ENCODE measurements at regions not wholly inside any gene's neighbourhood (a gene's known extent, or its start where the extent isn't known, plus 50 kb on each side); places are given as distances from the start of the nearest gene placed in this dataset.

DNA sequence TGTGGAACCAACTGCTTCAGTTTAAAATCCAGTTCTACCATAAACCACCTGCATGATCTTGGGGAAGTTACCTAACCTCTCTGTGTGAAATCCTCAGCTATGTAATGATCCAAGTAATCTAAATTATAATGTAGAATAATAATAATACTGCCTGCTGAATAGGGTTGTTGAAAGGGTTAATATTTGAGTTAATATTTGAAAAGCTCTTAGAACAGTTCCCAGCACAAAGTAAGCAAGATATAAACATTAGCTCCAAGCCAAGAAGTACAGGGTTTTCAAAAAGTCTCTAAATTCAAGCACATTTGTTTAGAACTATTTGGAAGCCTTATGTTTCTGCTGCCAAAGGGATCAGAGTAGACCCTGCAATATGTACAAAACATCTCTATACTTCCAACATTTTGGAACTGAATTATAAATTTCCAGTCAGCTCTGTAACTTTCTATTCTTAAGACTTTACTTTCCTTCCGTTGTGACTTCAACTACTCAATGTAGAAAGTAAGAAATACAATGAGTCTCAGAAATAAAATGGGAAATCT is 76.7 kb upstream of the FAM9C start:
- intact Hi-C loops (cut with micrococcal nuclease), result no loop called here
- no peak for ATAC-seq

DNA sequence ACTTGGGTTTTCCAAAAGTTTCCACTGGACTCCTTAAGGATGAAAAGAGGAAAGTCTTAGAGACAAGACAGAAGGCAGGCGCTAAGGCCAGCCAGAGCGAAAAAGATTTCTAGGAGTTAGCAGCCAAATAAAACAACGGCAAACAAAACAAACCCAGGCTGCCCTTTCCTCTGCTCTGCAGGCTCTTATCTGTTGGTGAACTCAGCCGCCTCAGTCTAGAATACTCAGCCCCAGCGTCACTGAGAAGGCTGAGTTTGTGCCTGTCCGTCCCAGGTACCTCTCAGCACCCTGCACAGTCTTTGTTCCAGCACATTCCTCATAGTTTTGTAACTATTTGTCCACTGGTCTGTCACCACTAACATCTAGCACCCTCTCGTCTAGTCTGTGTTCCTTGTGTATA is 75.6 kb upstream of the FAM9C start:
- no peaks in the 10 kb centered on the region for H3K27me3 Mint-ChIP-seq
- H3K4me1 Mint-ChIP-seq (ENCODE audit: low read depth), result peaks cover 30% of the 10 kb centered on the region
- no peak overlapping the region for H3K4me3 Mint-ChIP-seq
- intact Hi-C loops (cut with micrococcal nuclease), result no loop called here
- TF ChIP-seq, protein P1, sequence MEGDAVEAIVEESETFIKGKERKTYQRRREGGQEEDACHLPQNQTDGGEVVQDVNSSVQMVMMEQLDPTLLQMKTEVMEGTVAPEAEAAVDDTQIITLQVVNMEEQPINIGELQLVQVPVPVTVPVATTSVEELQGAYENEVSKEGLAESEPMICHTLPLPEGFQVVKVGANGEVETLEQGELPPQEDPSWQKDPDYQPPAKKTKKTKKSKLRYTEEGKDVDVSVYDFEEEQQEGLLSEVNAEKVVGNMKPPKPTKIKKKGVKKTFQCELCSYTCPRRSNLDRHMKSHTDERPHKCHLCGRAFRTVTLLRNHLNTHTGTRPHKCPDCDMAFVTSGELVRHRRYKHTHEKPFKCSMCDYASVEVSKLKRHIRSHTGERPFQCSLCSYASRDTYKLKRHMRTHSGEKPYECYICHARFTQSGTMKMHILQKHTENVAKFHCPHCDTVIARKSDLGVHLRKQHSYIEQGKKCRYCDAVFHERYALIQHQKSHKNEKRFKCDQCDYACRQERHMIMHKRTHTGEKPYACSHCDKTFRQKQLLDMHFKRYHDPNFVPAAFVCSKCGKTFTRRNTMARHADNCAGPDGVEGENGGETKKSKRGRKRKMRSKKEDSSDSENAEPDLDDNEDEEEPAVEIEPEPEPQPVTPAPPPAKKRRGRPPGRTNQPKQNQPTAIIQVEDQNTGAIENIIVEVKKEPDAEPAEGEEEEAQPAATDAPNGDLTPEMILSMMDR (IDR thresholded peaks at IDR 0.05), result no peak
- peaks cover 8% of the 10 kb centered on the region for H3K36me3 Mint-ChIP-seq (ENCODE audit: low read depth)
- ATAC-seq (no peak), DNase-seq (no peak)
- CTCF ChIA-PET, result interaction anchor here (1.9 kb wide), 1 partner anchor 173 kb away, joined by 9 read pairs; no protein-coding TSS in a partner anchor
- H3K9me3 Mint-ChIP-seq, result peaks cover 5% of the 10 kb centered on the region
- POLR2A ChIA-PET, result no interaction called here
- H3K27ac Mint-ChIP-seq, result no peak overlapping the region

More for the DNA sequence above, 76.7 kb upstream of the FAM9C start:
- Mint-ChIP-seq H3K4me3 (no peak overlapping the region), H3K27me3 (no peaks in the 10 kb centered on the region), H3K36me3 (ENCODE audit: low read depth) (peaks cover 8% of the 10 kb centered on the region), H3K27ac (no peak overlapping the region), H3K9me3 (peaks cover 5% of the 10 kb centered on the region), H3K4me1 (ENCODE audit: low read depth) (peaks cover 37% of the 10 kb centered on the region)
- DNase-seq, result no peak
- ChIA-PET CTCF (interaction anchor here (1.9 kb wide), 1 partner anchor 174 kb away, joined by 9 read pairs; no protein-coding TSS in a partner anchor), POLR2A (no interaction called here)
- TF ChIP-seq, protein P1 (IDR thresholded peaks at IDR 0.05), result no peak

DNA sequence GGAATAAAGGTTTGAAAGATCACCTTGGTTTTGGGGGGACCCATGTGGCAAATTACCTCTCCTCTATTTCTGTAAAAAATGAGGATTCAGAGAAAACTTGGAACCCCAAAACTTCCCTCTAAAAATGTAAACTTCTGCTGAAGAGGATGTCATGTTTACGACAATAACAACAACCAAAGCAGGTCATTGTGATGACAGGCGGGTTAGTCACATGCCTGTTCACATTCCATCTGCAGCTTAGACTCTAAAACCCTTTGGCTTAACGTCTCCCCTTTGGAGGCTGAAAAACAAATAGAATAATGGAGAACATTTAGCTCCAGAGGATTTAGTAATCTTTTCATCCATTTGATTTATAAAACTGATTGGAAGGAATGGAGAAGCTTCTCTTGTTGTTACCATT is 75.0 kb upstream of the FAM9C start:
- Mint-ChIP-seq H3K36me3 (ENCODE audit: low read depth) (peaks cover 8% of the 10 kb centered on the region), H3K4me3 (no peak overlapping the region), H3K4me1 (ENCODE audit: low read depth) (peaks cover 25% of the 10 kb centered on the region), H3K27me3 (no peaks in the 10 kb centered on the region), H3K9me3 (peaks cover 5% of the 10 kb centered on the region), H3K27ac (no peak overlapping the region)
- CTCF ChIA-PET, result interaction anchor here (1.9 kb wide), 1 partner anchor 173 kb away, joined by 9 read pairs; no protein-coding TSS in a partner anchor
- intact Hi-C loops (cut with micrococcal nuclease), result no loop called here
- no peak for DNase-seq
- POLR2A ChIA-PET, result no interaction called here
- TF ChIP-seq, protein P1 (IDR thresholded peaks at IDR 0.05), result no peak
- ATAC-seq, result no peak

DNA sequence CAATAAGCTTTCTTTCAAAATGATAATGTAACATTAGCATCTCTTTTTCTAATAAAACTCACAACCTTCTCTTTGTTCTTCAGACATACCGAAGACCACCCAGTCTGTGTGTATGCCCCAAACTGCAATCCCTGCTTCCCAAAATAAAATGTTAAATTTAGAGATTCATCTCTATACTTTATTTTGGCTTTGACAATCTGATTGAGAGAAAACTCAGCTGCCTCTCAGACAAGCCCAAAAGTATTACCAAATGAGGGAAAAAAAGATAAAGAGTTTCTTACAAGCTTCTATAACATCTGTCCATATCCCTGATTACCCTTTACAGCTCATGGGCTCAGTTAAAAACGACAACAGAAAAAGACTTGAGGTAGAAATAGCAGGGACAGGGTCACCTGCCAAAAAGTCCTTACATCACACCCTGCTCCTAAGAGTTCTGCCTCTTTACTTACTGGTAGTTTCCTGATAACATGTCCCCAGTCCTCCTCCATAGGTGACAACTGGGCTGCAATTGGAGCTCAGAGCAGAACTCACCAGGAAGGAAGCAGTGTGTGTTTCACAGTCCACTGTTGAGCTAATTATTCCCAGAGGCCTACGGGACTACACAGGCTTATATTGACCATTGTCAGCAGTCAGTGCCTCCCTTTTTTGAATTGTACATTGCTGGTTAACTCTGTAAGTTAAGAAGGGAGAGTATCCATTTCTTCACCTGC is 70.9 kb upstream of the FAM9C start:
- Mint-ChIP-seq H3K27ac (no peak overlapping the region), H3K4me1 (ENCODE audit: low read depth) (no peaks in the 10 kb centered on the region), H3K36me3 (ENCODE audit: low read depth) (no peaks in the 10 kb centered on the region), H3K9me3 (peaks cover 5% of the 10 kb centered on the region), H3K4me3 (no peak overlapping the region), H3K27me3 (no peaks in the 10 kb centered on the region)
- intact Hi-C loops (cut with micrococcal nuclease), result no loop called here
- TF ChIP-seq, protein P1 (IDR thresholded peaks at IDR 0.05), result no peak
- ATAC-seq (no peak), DNase-seq (no peak)
- CTCF ChIA-PET, result interaction anchor here (2.1 kb wide), 1 partner anchor 169 kb away, joined by 6 read pairs; no protein-coding TSS in a partner anchor
- POLR2A ChIA-PET, result interaction anchor here (1.5 kb wide), 1 partner anchor 63 kb away, joined by 3 read pairs; no protein-coding TSS in a partner anchor

DNA sequence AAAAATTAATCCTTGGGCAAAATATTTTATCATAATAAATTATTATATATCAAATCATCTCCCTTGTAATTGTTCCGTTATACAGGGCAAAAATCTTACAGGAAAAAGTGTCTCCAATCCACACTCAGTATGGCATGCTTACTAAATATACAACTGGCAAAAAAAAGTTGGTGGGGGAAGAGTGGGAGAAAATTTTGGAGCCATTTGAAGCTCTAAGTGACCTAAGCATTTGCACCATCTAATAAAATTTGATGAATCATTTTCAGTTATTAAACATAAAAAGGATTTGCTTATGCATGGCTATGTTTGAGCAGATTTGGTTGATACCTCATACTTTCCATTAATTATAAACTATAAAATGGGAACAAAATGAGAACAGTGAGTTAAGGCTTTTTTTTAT is 68.1 kb upstream of the FAM9C start:
- no peaks in the 10 kb centered on the region for H3K4me1 Mint-ChIP-seq (ENCODE audit: low read depth)
- H3K9me3 Mint-ChIP-seq, result peaks cover 4% of the 10 kb centered on the region
- intact Hi-C loops (cut with micrococcal nuclease), result no loop called here
- no peaks in the 10 kb centered on the region for H3K27me3 Mint-ChIP-seq
- ChIA-PET POLR2A (no interaction called here), CTCF (interaction anchor here (1.0 kb wide), 1 partner anchor 165 kb away, joined by 3 read pairs; no protein-coding TSS in a partner anchor)
- no peaks in the 10 kb centered on the region for H3K36me3 Mint-ChIP-seq (ENCODE audit: low read depth)
- no peak for ATAC-seq
- H3K27ac Mint-ChIP-seq, result no peak overlapping the region
- no peak for DNase-seq
- H3K4me3 Mint-ChIP-seq, result no peak overlapping the region
- TF ChIP-seq, protein P1 (IDR thresholded peaks at IDR 0.05), result no peak
